GM23338 (cell line): ENCODE measurements at regions not wholly inside any gene's neighbourhood (a gene's known extent, or its start where the extent isn't known, plus 50 kb on each side); places are given as distances from the start of the nearest gene placed in this dataset.

Source experiments
- ATAC-seq: fragments of 200-7000 bp; cut with Tn5 transposase; 3 replicates; pipeline ENCODE4 v1.9.1; 2020
- DNase-seq: peaks from one replicate; pipeline ENCODE4 v3.0.0-alpha.2; 2015; ENCODE audit warnings: low spot score
- H2AFZ ChIP-seq: fragments of 200-600 bp; sonication (generic); 2 replicates; pipeline ENCODE4 v1.8.0; 2016; ENCODE audit warnings: antibody characterized with exemption, mild to moderate bottlenecking, moderate library complexity
- H3F3A ChIP-seq: fragments of 200-600 bp; sonication (generic); replicated peaks from 2 replicates; pipeline ENCODE4 v1.8.0; 2017; ENCODE audit warnings: antibody characterized with exemption, mixed run types, low read depth
- H3K27ac ChIP-seq: fragments of 200-600 bp; sonication (generic); 2 replicates; pipeline ENCODE4 v1.6.1; 2016; ENCODE audit warnings: low read depth
- H3K27me3 ChIP-seq: fragments of 200-600 bp; sonication (generic); 2 replicates; pipeline ENCODE4 v1.8.0; 2016; ENCODE audit warnings: mild to moderate bottlenecking, mixed run types, moderate library complexity; ENCODE audit not compliant: insufficient read depth
- H3K36me3 ChIP-seq: fragments of 200-600 bp; sonication (generic); 2 replicates; pipeline ENCODE4 v1.8.0; 2016; ENCODE audit warnings: mild to moderate bottlenecking; ENCODE audit not compliant: insufficient read depth
- H3K4me1 ChIP-seq: fragments of 200-600 bp; sonication (generic); 2 replicates; pipeline ENCODE4 v1.8.0; 2016; ENCODE audit warnings: mild to moderate bottlenecking, moderate library complexity; ENCODE audit not compliant: insufficient read depth
- H3K4me2 ChIP-seq: fragments of 200-600 bp; sonication (generic); 2 replicates; pipeline ENCODE4 v1.7.1; 2017; ENCODE audit warnings: mixed run types
- H3K4me3 ChIP-seq: fragments of 200-600 bp; sonication (generic); 2 replicates; pipeline ENCODE4 v1.6.1; 2016; ENCODE audit warnings: mixed run types
- H3K79me2 ChIP-seq: fragments of 200-600 bp; sonication (generic); replicated peaks from 2 replicates; pipeline ENCODE4 v1.8.0; 2017; ENCODE audit warnings: mild to moderate bottlenecking; ENCODE audit not compliant: insufficient read depth
- H3K9me2 ChIP-seq: fragments of 200-600 bp; sonication (generic); 2 replicates; pipeline ENCODE4 v1.8.0; 2017; ENCODE audit not compliant: insufficient read depth
- H4K20me1 ChIP-seq: fragments of 200-600 bp; sonication (generic); replicated peaks from 2 replicates; pipeline ENCODE4 v1.8.0; 2017; ENCODE audit warnings: mild to moderate bottlenecking; ENCODE audit not compliant: insufficient read depth
- H3K27ac Mint-ChIP-seq: 2 replicates; pipeline ENCODE4 v1.8.0; 2020; ENCODE audit warnings: inconsistent platforms, mild to moderate bottlenecking, moderate library complexity, mixed read lengths
- H3K27me3 Mint-ChIP-seq: 3 replicates; pipeline ENCODE4 v1.8.0; 2022; ENCODE audit warnings: low read depth, mild to moderate bottlenecking, moderate library complexity, mixed read lengths, inconsistent platforms; ENCODE audit not compliant: insufficient read depth, poor library complexity
- H3K36me3 Mint-ChIP-seq: 3 replicates; pipeline ENCODE4 v1.8.0; 2021; ENCODE audit warnings: low read depth, mild to moderate bottlenecking, inconsistent platforms, moderate library complexity, mixed read lengths
- H3K4me1 Mint-ChIP-seq: 3 replicates; pipeline ENCODE4 v1.8.0; 2020; ENCODE audit warnings: mild to moderate bottlenecking, inconsistent platforms, mixed read lengths
- H3K4me3 Mint-ChIP-seq: 3 replicates; pipeline ENCODE4 v1.8.0; 2021; ENCODE audit warnings: moderate library complexity, mild to moderate bottlenecking, inconsistent platforms, mixed read lengths
- H3K9me3 Mint-ChIP-seq: 3 replicates; pipeline ENCODE4 v1.8.0; 2020; ENCODE audit warnings: moderate library complexity, mild to moderate bottlenecking, inconsistent platforms, mixed read lengths
- CREB1 ChIP-seq: fragments of 250-450 bp; sonication (Bioruptor Pico); IDR thresholded peaks from 2 replicates; pipeline ENCODE4 v1.5.0; 2020; ENCODE audit warnings: low read depth, mild to moderate bottlenecking, moderate library complexity
- EZH2phosphoT487 ChIP-seq: fragments of 200-600 bp; sonication (generic); IDR thresholded peaks from one replicate; pipeline ENCODE4 v1.8.1; 2018; ENCODE audit warnings: antibody characterized with exemption; ENCODE audit not compliant: unreplicated experiment
- JUNB ChIP-seq: IDR thresholded peaks from one replicate; pipeline ENCODE4 v1.6.1; 2016; ENCODE audit warnings: antibody characterized with exemption; ENCODE audit not compliant: unreplicated experiment
- NANOG ChIP-seq: IDR thresholded peaks from 2 replicates; pipeline ENCODE4 v1.6.1; 2016; ENCODE audit warnings: antibody characterized with exemption, borderline replicate concordance
- POLR2AphosphoS5 ChIP-seq: IDR thresholded peaks from 2 replicates; pipeline ENCODE4 v1.6.1; 2016; ENCODE audit warnings: antibody characterized with exemption, low read depth
- STAT1 ChIP-seq: IDR thresholded peaks from one replicate; pipeline ENCODE4 v1.6.1; 2016; ENCODE audit warnings: antibody characterized with exemption; ENCODE audit not compliant: unreplicated experiment
- ZNF114 ChIP-seq: fragments of 250-450 bp; sonication (Bioruptor Pico); IDR thresholded peaks from 2 replicates; pipeline ENCODE4 v1.5.0; 2020; ENCODE audit warnings: mild to moderate bottlenecking, moderate library complexity
- ZNF331 ChIP-seq: fragments of 250-450 bp; sonication (Bioruptor Pico); IDR thresholded peaks from 2 replicates; pipeline ENCODE4 v1.5.0; 2020; ENCODE audit warnings: low read depth, mild to moderate bottlenecking, moderate library complexity
- TF ChIP-seq, protein P1 (sequence below): fragments of 250-450 bp; sonication (Bioruptor Pico); IDR thresholded peaks from 2 replicates; pipeline ENCODE4 v1.5.0; 2020; ENCODE audit warnings: mild to moderate bottlenecking, moderate library complexity
- TF ChIP-seq, protein P2 (sequence below): IDR thresholded peaks from 2 replicates; pipeline ENCODE4 v1.6.1; 2016; ENCODE audit warnings: antibody characterized with exemption
- TF ChIP-seq, protein P3 (sequence below), 2 experiments: fragments of 200-600 bp in 1 of 2; sonication (generic) in 1 of 2; conservative IDR thresholded peaks; 2 replicates each; pipeline versions ENCODE4 v1.5.1 to v1.6.1; 2016 to 2017; ENCODE audit warnings: antibody characterized with exemption in 2 of 2, low read depth in 2 of 2, mild to moderate bottlenecking in 2 of 2, moderate library complexity in 1 of 2

GRCh38 chr18:59048378-59048777 is 91.3 kb upstream of the SEC11C start (continued):
- no peak for TF ChIP-seq JUNB

DNA sequence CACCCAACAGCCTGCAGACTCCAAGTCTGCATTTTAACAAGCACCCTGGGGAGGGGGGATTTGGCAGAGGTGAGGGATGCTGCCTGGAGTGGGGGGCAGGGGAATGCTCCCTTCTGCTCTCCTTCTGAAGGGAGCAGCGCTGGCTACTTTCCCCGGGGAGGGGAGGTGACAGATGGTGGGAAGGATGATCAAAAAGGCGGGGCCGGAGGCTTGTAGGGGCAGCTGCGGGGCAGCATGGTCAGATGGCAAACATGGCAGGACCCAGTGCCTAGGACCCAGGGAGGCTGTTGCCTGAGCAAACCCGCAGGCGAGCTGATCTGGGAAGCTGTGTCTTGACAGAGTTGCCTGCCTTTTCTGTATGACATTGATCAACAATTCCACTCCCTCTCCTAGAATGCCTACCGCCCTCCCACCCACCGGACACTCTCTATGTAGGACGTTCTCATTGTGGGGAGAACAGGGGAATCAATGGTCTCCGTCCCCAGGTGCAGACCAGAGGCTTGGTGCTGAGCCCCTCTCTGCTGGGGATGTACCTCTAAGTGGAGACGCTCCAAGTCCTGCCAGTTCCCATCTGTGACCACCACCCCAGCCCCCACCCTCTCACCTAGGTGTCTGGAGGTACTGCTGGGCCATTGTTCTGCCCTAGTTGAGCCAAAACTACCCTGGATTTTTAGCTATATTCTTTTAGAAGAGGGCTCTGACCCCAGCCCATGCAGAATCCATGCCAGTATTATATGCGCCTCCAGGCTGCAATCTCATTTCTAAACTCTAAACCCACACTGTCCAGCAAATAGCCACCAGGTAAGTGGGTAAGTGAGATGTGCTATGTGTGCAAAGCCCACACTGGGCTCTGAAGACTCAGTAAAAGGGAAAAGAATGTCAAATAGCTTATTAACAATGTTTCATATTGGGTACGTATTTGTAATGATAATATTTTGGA is 89.7 kb upstream of the SEC11C start:
- H3K4me2 ChIP-seq: peak overlapping the region; percentile 48; the same call in 1 of the 2 replicates
- no peaks in the 10 kb centered on the region for H3K9me3 Mint-ChIP-seq
- no peaks in the 10 kb centered on the region for H4K20me1 ChIP-seq
- H3F3A ChIP-seq: no peaks in the 10 kb centered on the region
- H3K27ac ChIP-seq: no peak overlapping the region
- H3K4me3 ChIP-seq: no peak overlapping the region
- H3K9me2 ChIP-seq: no peaks in the 10 kb centered on the region
- no peaks in the 10 kb centered on the region for H3K36me3 Mint-ChIP-seq
- H3K27me3 ChIP-seq: no peaks in the 10 kb centered on the region
- H3K27me3 Mint-ChIP-seq: peaks cover 7% of the 10 kb centered on the region
- DNase-seq: peak; percentile 26
- peaks cover 27% of the 10 kb centered on the region for H3K4me1 ChIP-seq
- peak overlapping the region; percentile 92 for H2AFZ ChIP-seq
- no peak overlapping the region for H3K27ac Mint-ChIP-seq
- TF ChIP-seq POLR2AphosphoS5: no peak
- TF ChIP-seq, protein P1, sequence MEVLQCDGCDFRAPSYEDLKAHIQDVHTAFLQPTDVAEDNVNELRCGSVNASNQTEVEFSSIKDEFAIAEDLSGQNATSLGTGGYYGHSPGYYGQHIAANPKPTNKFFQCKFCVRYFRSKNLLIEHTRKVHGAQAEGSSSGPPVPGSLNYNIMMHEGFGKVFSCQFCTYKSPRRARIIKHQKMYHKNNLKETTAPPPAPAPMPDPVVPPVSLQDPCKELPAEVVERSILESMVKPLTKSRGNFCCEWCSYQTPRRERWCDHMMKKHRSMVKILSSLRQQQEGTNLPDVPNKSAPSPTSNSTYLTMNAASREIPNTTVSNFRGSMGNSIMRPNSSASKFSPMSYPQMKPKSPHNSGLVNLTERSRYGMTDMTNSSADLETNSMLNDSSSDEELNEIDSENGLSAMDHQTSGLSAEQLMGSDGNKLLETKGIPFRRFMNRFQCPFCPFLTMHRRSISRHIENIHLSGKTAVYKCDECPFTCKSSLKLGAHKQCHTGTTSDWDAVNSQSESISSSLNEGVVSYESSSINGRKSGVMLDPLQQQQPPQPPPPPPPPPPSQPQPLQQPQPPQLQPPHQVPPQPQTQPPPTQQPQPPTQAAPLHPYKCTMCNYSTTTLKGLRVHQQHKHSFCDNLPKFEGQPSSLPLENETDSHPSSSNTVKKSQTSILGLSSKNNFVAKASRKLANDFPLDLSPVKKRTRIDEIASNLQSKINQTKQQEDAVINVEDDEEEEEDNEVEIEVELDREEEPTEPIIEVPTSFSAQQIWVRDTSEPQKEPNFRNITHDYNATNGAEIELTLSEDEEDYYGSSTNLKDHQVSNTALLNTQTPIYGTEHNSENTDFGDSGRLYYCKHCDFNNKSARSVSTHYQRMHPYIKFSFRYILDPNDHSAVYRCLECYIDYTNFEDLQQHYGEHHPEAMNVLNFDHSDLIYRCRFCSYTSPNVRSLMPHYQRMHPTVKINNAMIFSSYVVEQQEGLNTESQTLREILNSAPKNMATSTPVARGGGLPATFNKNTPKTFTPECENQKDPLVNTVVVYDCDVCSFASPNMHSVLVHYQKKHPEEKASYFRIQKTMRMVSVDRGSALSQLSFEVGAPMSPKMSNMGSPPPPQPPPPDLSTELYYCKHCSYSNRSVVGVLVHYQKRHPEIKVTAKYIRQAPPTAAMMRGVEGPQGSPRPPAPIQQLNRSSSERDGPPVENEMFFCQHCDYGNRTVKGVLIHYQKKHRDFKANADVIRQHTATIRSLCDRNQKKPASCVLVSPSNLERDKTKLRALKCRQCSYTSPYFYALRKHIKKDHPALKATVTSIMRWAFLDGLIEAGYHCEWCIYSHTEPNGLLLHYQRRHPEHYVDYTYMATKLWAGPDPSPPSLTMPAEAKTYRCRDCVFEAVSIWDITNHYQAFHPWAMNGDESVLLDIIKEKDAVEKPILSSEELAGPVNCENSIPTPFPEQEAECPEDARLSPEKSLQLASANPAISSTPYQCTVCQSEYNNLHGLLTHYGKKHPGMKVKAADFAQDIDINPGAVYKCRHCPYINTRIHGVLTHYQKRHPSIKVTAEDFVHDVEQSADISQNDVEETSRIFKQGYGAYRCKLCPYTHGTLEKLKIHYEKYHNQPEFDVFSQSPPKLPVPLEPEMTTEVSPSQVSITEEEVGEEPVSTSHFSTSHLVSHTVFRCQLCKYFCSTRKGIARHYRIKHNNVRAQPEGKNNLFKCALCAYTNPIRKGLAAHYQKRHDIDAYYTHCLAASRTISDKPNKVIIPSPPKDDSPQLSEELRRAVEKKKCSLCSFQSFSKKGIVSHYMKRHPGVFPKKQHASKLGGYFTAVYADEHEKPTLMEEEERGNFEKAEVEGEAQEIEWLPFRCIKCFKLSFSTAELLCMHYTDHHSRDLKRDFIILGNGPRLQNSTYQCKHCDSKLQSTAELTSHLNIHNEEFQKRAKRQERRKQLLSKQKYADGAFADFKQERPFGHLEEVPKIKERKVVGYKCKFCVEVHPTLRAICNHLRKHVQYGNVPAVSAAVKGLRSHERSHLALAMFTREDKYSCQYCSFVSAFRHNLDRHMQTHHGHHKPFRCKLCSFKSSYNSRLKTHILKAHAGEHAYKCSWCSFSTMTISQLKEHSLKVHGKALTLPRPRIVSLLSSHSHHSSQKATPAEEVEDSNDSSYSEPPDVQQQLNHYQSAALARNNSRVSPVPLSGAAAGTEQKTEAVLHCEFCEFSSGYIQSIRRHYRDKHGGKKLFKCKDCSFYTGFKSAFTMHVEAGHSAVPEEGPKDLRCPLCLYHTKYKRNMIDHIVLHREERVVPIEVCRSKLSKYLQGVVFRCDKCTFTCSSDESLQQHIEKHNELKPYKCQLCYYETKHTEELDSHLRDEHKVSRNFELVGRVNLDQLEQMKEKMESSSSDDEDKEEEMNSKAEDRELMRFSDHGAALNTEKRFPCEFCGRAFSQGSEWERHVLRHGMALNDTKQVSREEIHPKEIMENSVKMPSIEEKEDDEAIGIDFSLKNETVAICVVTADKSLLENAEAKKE (CRISPR knock-in tag): no peak
- TF ChIP-seq STAT1: no peak
- TF ChIP-seq, protein P2, sequence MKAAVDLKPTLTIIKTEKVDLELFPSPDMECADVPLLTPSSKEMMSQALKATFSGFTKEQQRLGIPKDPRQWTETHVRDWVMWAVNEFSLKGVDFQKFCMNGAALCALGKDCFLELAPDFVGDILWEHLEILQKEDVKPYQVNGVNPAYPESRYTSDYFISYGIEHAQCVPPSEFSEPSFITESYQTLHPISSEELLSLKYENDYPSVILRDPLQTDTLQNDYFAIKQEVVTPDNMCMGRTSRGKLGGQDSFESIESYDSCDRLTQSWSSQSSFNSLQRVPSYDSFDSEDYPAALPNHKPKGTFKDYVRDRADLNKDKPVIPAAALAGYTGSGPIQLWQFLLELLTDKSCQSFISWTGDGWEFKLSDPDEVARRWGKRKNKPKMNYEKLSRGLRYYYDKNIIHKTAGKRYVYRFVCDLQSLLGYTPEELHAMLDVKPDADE: no peak
- no peak for TF ChIP-seq ZNF114 (CRISPR knock-in tag)
- TF ChIP-seq ZNF331 (CRISPR knock-in tag): no peak
- TF ChIP-seq NANOG: no peak
- no peak for TF ChIP-seq CREB1 (CRISPR knock-in tag)
- TF ChIP-seq, protein P3, sequence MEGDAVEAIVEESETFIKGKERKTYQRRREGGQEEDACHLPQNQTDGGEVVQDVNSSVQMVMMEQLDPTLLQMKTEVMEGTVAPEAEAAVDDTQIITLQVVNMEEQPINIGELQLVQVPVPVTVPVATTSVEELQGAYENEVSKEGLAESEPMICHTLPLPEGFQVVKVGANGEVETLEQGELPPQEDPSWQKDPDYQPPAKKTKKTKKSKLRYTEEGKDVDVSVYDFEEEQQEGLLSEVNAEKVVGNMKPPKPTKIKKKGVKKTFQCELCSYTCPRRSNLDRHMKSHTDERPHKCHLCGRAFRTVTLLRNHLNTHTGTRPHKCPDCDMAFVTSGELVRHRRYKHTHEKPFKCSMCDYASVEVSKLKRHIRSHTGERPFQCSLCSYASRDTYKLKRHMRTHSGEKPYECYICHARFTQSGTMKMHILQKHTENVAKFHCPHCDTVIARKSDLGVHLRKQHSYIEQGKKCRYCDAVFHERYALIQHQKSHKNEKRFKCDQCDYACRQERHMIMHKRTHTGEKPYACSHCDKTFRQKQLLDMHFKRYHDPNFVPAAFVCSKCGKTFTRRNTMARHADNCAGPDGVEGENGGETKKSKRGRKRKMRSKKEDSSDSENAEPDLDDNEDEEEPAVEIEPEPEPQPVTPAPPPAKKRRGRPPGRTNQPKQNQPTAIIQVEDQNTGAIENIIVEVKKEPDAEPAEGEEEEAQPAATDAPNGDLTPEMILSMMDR (conservative IDR thresholded peaks at IDR 0.05; ENCODE audit: low read depth in 2 of 2): no peak
- TF ChIP-seq EZH2phosphoT487: no peak
- no peaks in the 10 kb centered on the region for H3K79me2 ChIP-seq
- ATAC-seq: peak; percentile 70
- H3K36me3 ChIP-seq: no peaks in the 10 kb centered on the region
- peaks cover 31% of the 10 kb centered on the region for H3K4me1 Mint-ChIP-seq
- no peak overlapping the region; the same call in 2 of the 3 replicates for H3K4me3 Mint-ChIP-seq
